ENCODE measurements at regions not wholly inside any gene's neighbourhood (a gene's known extent, or its start where the extent isn't known, plus 50 kb on each side); places are given as distances from the start of the nearest gene placed in this dataset.

DNA sequence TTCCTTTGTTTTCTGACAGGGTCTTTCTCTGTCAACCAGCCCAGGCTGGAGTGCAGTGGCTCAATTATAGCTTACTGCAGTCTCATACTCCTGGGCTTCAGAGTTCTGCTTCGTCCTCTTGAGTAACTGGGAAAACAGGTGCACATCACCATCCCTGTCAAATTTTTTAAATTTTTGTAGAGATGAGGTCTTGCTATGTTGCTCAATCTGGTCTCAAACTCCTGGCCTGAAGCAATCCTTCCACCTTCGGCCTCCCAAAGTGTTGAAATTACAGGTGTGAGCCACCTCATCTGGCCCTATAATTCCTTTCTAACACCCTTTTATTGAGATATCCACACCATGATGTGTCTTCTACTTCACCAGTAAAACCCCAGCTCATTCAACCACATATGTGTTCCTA lies 341.6 kb upstream of the PCSK5 start:
- TF ChIP-seq, protein P1, sequence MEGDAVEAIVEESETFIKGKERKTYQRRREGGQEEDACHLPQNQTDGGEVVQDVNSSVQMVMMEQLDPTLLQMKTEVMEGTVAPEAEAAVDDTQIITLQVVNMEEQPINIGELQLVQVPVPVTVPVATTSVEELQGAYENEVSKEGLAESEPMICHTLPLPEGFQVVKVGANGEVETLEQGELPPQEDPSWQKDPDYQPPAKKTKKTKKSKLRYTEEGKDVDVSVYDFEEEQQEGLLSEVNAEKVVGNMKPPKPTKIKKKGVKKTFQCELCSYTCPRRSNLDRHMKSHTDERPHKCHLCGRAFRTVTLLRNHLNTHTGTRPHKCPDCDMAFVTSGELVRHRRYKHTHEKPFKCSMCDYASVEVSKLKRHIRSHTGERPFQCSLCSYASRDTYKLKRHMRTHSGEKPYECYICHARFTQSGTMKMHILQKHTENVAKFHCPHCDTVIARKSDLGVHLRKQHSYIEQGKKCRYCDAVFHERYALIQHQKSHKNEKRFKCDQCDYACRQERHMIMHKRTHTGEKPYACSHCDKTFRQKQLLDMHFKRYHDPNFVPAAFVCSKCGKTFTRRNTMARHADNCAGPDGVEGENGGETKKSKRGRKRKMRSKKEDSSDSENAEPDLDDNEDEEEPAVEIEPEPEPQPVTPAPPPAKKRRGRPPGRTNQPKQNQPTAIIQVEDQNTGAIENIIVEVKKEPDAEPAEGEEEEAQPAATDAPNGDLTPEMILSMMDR (IDR thresholded peaks at IDR 0.05), result no peak
- TF ChIP-seq, protein P2, sequence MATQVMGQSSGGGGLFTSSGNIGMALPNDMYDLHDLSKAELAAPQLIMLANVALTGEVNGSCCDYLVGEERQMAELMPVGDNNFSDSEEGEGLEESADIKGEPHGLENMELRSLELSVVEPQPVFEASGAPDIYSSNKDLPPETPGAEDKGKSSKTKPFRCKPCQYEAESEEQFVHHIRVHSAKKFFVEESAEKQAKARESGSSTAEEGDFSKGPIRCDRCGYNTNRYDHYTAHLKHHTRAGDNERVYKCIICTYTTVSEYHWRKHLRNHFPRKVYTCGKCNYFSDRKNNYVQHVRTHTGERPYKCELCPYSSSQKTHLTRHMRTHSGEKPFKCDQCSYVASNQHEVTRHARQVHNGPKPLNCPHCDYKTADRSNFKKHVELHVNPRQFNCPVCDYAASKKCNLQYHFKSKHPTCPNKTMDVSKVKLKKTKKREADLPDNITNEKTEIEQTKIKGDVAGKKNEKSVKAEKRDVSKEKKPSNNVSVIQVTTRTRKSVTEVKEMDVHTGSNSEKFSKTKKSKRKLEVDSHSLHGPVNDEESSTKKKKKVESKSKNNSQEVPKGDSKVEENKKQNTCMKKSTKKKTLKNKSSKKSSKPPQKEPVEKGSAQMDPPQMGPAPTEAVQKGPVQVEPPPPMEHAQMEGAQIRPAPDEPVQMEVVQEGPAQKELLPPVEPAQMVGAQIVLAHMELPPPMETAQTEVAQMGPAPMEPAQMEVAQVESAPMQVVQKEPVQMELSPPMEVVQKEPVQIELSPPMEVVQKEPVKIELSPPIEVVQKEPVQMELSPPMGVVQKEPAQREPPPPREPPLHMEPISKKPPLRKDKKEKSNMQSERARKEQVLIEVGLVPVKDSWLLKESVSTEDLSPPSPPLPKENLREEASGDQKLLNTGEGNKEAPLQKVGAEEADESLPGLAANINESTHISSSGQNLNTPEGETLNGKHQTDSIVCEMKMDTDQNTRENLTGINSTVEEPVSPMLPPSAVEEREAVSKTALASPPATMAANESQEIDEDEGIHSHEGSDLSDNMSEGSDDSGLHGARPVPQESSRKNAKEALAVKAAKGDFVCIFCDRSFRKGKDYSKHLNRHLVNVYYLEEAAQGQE (IDR thresholded peaks at IDR 0.05; ENCODE audit: insufficient read depth in 1 of 2, low read depth in 2 of 2, low read length in 1 of 2), result no peak
- TF ChIP-seq POLR2AphosphoS5 (IDR thresholded peaks at IDR 0.05; ENCODE audit: low read depth, low read length) (no peak), SIN3A (IDR thresholded peaks at IDR 0.05; ENCODE audit: borderline replicate concordance, insufficient read depth, low read depth, low read length) (no peak), TCF7L2 (IDR thresholded peaks at IDR 0.05; ENCODE audit: low read depth, low read length) (no peak)
